MG63 (cell line): ENCODE measurements at regions not wholly inside any gene's neighbourhood (a gene's known extent, or its start where the extent isn't known, plus 50 kb on each side); places are given as distances from the start of the nearest gene placed in this dataset.
"Not testable (repeated sequence)": the region's sequence is repeated elsewhere in the genome, so short reads cannot be mapped to it uniquely, and the experiment has no call there.

Experiments
- DNase-seq: peaks from one replicate; pipeline ENCODE4 v3.0.0-alpha.2; 2020
- H3K27me3 ChIP-seq: fragments of 250-450 bp; sonication (Bioruptor Pico); 2 replicates; pipeline ENCODE4 v1.5.1; 2020; ENCODE audit warnings: mild to moderate bottlenecking, moderate library complexity
- H3K36me3 ChIP-seq: fragments of 250-450 bp; sonication (Bioruptor Pico); 2 replicates; pipeline ENCODE4 v1.5.1; 2020; ENCODE audit warnings: mild to moderate bottlenecking, moderate library complexity
- H3K4me3 ChIP-seq: fragments of 250-450 bp; sonication (Bioruptor Pico); 2 replicates; pipeline ENCODE4 v1.5.1; 2020; ENCODE audit warnings: mild to moderate bottlenecking, moderate library complexity
- H3K9me3 ChIP-seq: fragments of 250-450 bp; sonication (Bioruptor Pico); 2 replicates; pipeline ENCODE4 v1.5.1; 2020; ENCODE audit warnings: mild to moderate bottlenecking, moderate library complexity

DNA sequence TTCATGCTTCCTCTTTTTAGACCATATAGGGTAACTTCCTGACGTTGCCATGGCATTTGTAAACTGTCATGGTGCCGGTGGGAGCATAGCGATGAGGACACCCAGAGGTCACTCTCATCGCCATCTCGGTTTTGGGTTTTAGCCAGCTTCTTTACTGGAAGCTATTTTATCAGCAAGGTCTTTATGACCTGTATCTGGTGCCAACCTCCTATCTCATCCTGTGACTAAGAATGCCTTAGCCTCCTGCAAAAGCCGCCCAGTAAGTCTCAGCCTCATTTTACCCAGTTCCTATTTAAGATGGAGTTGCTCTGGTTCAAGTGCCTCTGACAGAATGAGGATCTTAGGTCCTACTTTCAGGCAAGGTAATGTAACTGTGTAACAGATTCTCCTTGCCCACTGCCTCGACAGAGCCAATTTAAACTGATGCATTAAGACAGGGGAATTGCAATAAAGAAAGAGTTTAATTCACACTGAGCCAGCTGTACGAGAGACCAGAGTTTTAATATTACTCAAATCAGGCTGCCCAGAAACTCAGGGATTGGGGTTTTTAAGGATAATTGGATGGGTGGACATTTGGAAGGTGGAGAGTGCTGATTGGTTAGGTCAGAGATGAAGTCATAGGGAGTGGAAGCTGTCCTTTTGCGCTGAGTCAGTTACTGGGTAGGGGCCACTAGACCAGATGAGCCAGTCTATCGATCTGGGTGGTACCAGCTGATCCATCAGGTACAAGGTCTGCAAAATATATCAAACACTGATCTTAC, 59.9 kb upstream of the ATF7IP2 start:
- no peak for DNase-seq
- Histone ChIP-seq H3K4me3 (no peak overlapping the region), H3K36me3 (no peaks in the 10 kb centered on the region), H3K27me3 (no peaks in the 10 kb centered on the region), H3K9me3 (no peaks in the 10 kb centered on the region)

DNA sequence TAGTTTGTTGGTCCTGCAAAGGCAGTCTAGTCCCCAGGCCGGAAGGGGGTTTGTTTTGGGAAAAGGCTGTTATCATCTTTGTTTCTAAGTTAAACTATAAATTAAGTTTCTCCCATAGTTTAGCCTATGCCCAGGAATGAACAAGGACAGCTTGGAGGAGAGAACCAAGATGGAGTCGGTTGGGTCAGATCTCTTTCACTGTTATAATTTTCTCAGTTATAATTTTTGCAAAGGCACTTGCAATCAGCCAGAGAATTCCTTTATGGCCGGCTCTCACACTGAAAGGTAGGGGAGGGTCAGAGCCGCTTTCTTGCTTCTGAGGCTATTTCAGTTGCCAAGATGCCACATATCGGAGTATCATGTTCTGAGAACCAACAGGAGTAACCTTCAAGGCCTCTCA, 59.2 kb upstream of the ATF7IP2 start:
- DNase-seq: no peak
- Histone ChIP-seq H3K27me3 (no peaks in the 10 kb centered on the region), H3K4me3 (no peak overlapping the region), H3K36me3 (no peaks in the 10 kb centered on the region), H3K9me3 (no peaks in the 10 kb centered on the region)

DNA sequence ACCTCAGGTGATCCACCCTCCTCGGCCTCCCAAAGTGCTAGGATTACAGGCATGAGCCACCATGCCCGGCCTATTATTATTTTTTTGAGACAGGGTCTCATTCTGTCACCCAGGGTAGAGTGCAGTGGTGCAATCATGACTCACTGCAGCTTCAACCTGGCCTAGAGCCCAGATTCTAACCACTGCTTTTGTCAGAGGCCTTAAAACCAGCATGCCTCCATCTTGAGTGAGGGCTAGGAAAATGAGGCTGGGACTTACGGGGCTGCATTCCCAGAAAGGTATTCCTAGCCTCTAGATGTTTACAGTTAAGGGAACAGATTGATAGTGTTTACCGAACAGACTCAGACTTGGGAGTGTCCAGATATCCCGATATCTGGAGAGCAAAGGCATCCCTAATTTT, 57.6 kb upstream of the ATF7IP2 start:
- not testable (repeated sequence) for H3K4me3 ChIP-seq, H3K36me3 ChIP-seq, H3K27me3 ChIP-seq, H3K9me3 ChIP-seq
- peak; percentile 81 for DNase-seq

DNA sequence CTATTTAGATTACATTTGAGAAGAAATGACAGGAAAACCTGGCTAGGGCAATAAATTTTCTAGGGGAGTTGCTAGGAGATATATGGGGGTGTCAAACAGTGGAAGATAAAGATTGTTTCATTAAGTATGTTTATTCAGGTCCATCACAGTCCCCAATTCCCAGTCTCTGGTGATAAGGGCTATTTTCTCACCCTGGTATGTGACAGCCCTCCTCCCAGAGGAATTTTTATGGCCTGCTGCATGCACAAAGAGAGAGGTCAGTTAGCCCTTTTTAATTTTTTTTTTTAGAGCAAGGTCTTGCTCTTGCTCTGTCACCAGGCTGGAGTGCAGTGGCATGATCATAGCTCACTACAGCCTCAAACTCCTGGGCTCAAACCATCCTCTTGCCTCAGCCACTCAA, 53.6 kb upstream of the ATF7IP2 start:
- no peaks in the 10 kb centered on the region for H3K36me3 ChIP-seq
- no peaks in the 10 kb centered on the region for H3K9me3 ChIP-seq
- DNase-seq: no peak
- no peaks in the 10 kb centered on the region for H3K27me3 ChIP-seq
- no peak overlapping the region for H3K4me3 ChIP-seq

DNA sequence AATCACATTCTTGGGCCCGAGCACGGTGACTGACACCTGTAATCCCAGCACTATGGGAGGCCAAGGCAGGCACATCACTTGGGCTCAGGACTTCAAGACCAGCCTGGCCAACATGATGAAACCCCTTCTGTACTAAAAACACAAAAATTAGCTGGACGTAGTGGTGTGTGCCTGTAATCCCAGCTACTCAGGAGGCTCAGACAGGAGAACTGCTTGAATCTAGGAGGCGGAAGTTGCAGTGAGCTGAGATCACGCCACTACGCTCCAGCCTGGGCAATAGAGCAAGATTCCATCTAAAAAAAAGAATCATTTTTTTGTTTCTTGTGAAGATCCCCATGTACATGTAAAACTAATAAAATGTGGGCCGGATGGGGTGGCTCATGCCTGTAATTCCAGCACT, 53.1 kb upstream of the ATF7IP2 start:
- no peaks in the 10 kb centered on the region for H3K36me3 ChIP-seq
- H3K27me3 ChIP-seq: no peaks in the 10 kb centered on the region
- H3K4me3 ChIP-seq: no peak overlapping the region
- H3K9me3 ChIP-seq: 0 out of 2 replicates have a peak, but pooled peaks cover 2% of the 10 kb centered on the region
- DNase-seq: no peak

DNA sequence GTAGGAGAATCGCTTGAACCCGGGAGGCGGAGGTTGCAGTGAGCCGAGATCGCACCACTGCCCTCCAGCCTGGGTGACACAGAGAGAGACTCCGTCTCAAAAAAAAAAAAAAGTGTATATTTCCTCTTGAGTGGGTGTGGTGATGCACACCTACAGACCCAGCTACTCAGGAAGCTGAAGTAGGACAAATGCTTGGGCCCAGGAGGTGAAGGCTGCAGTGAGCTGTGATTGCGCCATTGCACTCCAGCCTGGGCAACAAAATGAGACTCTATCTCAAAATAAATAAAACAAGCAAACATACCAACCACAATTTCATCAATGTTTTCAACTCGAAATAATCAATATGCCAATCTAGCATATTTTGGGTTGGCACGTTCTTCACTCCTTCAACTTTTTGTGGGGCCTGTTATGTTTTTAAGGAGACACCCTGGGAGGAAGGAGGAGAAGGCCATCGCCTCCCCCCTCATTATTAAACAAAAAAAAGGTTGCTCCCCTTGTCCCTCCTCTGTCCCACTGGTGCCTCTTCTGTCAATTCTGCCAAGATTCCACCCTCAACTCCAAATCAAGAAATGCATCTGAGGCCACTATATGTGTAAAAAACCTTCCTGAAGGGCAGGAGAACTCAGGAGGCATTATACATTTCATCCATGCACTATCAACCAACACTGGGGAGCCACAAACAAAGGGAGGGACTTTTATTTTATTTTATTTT, 52.4 kb upstream of the ATF7IP2 start:
- H3K4me3 ChIP-seq: no peak overlapping the region
- no peaks in the 10 kb centered on the region for H3K27me3 ChIP-seq
- no peak for DNase-seq
- H3K36me3 ChIP-seq: no peaks in the 10 kb centered on the region
- H3K9me3 ChIP-seq: 0 out of 2 replicates have a peak, but pooled peaks cover 2% of the 10 kb centered on the region

DNA sequence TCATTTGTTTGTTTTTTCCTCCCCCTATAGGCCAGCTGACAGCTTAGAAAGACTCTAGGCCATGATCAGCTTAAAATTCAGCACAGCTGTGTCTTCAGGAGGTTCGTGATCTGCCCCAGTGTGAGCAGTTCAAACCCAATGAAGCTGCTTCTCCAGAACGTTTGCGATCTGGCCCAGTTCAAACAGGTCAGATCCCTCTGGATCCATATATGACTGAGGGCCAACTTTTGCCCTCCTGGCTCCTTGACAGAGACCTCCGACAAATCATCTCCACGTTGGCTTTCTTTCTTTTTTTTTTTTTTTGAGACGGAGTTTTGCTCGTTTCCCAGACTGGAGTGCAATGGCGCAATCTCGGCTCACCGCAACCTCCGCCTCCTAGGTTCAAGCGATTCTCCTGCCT, 50.2 kb upstream of the ATF7IP2 start:
- Histone ChIP-seq H3K4me3 (no peak overlapping the region), H3K9me3 (peaks cover 18% of the 10 kb centered on the region), H3K27me3 (no peaks in the 10 kb centered on the region), H3K36me3 (no peaks in the 10 kb centered on the region)
- DNase-seq: no peak
